ENCODE measurements at regions not wholly inside any gene's neighbourhood (a gene's known extent, or its start where the extent isn't known, plus 50 kb on each side); places are given as distances from the start of the nearest gene placed in this dataset.

DNA sequence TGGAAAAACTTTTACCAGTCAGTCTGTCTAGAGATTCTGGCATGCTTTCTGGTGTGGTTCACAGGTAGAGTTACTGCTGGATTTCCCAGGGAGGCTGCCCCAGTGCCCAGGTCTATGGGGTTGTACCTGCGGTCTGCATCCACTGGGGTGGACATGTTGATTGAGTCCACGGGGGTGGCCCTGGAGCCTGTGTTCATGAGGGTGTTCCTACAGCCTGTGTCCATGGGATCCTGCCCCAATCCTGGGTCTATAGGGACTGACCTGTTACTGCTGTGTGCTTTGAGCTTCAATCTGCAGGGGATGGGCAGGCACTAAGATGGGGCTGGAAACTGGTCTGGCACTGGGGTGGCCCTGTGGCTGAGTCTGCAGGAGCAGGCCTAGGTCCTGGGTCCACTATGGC lies 54.5 kb upstream of the PRPS1L1 start:
- no peak for TF ChIP-seq POLR2A (IDR thresholded peaks at IDR 0.05)
- TF ChIP-seq, protein P1, sequence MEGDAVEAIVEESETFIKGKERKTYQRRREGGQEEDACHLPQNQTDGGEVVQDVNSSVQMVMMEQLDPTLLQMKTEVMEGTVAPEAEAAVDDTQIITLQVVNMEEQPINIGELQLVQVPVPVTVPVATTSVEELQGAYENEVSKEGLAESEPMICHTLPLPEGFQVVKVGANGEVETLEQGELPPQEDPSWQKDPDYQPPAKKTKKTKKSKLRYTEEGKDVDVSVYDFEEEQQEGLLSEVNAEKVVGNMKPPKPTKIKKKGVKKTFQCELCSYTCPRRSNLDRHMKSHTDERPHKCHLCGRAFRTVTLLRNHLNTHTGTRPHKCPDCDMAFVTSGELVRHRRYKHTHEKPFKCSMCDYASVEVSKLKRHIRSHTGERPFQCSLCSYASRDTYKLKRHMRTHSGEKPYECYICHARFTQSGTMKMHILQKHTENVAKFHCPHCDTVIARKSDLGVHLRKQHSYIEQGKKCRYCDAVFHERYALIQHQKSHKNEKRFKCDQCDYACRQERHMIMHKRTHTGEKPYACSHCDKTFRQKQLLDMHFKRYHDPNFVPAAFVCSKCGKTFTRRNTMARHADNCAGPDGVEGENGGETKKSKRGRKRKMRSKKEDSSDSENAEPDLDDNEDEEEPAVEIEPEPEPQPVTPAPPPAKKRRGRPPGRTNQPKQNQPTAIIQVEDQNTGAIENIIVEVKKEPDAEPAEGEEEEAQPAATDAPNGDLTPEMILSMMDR (IDR thresholded peaks at IDR 0.05): no peak
